Right kidney (tissue), 1 donor: ENCODE measurements at regions not wholly inside any gene's neighbourhood (a gene's known extent, or its start where the extent isn't known, plus 50 kb on each side); places are given as distances from the start of the nearest gene placed in this dataset.

Experiments
- DNase-seq: peaks from one replicate; pipeline ENCODE4 v3.0.0-alpha.2; 2016

DNA sequence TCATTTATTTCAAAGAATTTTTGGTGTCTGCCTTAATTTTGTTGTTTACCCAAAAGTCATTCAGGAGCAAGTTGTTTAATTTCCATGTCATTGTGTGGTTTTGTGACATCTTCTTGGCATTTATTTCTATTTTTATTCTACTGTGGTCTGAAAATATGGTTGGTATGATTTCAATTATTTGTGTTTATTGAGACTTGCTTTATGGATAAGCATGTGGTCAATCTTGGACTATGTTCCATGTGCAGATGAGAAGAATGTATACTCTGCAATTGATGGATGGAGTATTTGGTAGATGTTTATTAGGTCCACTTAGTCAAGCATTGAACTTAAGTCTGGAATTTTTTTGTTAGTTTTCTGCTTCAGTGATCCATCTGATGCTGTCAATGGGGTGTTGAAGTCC, 383.0 kb downstream of the PMP22 start:
- no peak for DNase-seq

DNA sequence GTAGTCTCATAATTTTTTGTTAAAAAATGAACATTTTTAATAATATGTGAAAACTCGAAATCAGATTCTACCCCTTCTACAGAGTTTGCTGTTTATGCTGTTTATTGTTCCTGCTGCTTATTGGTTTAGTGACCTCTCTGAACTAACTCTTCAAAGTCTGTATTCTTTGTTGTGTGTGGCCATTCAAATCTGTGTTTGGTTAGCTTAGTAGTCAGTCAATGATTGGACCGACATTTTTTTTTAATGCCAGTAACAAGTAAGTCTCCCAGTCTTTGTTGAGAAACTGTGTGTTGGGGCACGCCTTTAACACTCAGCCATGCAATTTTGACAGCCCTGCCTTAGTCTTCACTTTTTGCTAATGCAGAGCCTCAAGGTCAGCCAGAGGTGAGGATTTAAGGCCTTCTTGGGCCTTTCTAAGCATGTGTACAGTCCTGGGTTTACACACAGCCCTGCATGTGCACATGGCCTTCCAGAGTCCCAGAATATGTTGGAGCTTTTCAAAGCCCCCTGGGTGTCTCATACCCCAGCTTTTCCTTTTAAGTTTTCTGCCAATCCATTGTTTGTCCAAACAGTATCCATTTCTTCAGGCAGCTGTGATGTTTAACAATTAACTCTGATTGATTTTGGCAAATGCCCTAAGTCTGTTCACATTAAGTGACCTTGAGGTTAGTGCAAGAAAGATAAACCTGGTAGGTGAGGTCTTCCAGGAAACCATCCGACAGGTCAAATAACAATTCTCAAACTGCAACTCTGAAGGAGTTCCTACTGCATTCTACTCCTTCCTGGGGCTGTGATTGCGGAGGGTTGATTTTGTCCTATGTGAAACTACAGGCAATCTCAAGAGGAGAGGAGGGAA, 389.3 kb downstream of the PMP22 start:
- DNase-seq, result no peak

DNA sequence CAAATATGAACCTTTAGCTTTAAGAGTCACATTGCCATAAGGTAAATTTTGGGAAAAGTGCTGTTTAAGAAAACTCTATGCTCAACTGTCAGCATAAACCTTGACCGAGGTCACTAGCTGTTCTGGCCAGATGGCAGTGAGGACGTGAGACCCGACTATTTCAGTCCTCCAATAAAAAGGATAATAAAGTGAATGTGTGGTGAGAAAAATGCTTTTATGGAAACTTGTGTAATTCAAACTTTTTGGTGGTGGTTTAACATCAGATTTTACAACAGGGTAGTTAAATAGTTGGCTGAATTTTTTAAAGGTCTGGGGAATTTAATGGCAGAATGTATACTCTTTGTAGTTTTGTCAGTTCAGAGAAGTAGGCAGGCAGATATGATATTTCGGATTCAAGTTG, 391.1 kb downstream of the PMP22 start:
- DNase-seq, result no peak

DNA sequence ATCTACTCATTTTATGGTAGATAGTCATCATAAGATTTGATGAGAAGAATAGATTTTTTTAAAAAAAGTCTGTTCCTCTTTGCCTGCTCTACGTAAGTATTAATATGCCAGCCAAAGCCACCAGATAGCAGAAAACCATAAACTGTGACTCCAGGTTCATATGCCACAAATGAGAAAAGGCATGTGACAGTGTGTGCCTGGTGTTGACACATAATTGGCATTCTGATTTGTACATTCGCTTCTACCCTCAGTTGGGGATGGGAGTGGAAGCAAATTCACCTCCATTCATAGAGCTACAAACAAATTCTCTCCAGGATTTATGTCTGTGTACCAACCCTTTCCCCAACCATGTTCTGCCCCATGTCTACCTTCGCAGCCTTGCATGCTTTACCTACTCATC, 391.6 kb downstream of the PMP22 start:
- no peak for DNase-seq

DNA sequence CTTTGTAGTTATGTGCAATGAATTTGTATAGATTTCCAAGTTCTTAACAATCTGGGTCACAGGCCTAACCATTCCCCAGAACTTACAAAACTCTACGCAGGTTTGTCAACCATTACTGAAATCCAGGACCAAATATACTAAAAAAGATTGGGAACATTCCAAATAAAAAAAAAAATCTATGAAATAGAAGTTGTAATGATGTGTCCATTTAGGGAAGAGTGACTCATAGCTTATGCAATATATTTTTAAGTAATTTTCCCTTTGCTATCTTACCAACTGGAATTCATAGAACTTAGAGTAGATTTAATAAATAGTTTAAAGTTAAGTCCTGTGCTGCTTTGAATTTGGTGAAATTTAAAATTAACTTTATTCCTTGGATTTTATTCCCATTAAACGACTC, 393.2 kb downstream of the PMP22 start:
- no peak for DNase-seq

DNA sequence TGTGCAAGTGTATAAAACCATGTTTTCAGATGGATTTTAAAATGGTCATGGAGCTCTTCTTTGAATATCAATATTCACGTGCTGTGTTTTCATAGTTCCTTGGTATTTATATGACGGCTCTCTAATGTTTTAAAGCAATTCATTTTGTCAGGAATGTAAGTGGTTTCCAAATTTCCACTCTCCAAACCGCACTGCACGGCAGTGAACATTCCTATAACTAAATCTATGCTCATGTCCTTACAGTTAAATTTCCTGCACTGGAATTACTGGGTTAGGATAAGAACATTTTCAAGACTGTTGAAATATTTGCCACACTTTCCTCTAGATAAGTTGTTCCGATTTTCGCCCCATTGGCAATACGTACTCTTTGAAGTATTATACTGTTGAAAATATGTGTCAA, 398.9 kb downstream of the PMP22 start:
- no peak for DNase-seq

DNA sequence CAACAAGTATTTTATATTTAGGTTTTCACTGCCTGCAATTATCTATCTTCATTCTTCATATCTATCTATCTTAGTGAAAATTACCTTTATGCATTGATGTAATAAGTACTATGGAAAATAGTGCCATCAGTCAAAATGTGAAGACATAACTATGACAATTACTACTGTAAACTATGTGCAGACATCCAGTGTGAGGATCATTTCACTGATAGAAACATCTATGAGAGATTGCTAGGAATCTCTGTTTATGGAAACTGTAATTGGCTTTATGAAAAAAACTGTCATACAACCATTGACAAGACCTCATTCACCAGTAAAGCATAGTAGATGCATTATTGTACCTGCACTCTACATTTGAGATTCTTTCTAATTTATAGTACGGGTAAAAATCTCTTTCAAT, 401.0 kb downstream of the PMP22 start:
- no peak for DNase-seq

DNA sequence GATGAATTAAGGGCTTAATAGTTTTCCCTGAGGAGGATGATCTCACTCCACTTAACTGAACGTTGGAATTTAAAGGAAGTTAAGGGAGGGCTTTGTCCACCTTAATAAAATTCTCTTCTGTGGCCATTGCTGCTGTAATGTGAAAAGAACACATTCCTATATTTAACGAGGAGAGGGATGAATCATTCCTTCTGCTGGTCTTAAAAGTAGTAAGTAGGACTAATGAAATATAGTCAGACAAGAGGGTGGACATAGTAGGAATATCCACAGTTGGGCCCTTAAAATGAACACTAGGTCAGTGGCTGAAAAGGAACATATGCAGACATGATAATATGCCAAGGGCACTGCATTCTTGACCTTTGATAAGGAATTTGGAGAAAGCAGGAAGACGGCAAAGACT, 405.6 kb downstream of the PMP22 start:
- DNase-seq, result no peak

DNA sequence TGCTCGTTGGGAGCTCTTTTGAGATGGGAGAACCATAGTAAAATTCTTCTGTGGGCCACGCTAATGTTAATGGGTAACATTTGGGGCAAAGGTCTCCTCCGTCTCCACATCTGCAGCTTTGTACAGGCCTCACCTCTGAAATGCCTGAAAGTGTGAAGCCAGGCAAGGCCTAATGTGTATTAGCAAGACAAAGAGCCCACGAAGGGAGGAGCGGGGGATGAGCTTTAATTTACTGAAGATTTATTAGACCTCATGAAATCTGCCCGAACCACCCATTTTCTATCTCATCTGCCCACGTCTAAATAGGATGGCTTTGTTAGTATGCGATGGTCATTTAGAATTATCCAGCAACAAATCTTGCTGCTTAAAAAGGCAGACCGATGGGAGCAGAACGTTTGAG, 408.9 kb downstream of the PMP22 start:
- DNase-seq, result peak; percentile 41

DNA sequence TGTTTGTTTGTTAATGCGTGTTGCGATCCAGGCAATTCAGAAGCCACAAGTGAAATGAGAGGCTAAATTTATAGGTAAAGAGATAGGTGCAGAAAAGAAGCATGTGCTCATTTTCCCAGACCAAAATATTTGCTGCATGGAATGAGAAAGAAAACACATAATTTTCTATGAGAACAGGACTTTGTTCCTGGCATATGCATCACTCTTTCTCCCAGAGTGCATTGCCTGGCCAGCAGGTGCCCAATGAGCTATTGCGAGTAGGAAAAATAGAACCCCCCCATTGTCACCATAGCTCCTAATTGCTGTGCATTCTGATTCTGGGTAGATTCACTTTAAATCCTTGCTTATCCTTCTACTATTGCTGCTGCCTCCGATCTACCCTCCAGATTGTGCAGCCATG, 410.4 kb downstream of the PMP22 start:
- DNase-seq, result no peak

DNA sequence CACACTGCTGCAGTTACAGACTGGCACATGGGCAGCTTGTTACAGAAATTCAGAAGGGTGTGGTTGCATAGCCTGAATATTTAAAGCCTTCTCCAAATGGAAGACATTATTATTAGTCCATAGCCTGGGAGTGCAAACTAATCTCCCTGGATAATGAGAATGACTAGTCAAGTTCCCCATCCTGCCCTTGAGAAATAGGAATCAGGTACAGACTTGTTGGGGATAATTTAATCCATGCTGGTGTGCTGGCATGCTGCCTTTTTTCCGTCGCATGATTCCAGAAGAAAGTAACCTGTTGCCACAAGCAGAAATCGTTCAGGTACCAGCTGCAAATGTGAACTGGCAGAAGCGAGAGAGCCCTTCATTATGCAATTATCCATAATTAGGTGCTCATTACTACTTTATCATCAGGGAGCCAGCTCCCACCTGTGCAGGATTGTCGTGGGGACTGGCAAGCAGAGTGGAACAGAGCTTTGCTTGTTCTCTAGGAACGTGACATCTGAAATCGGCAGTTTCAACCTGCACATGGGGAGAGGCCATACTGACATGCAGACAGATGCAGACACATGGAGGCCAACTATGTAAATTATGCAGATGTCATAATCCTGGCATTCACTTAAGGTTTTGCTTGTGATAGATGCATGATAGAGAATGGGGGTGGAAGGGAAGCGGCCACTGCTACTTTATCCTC, 419.4 kb downstream of the PMP22 start:
- DNase-seq, result no peak

DNA sequence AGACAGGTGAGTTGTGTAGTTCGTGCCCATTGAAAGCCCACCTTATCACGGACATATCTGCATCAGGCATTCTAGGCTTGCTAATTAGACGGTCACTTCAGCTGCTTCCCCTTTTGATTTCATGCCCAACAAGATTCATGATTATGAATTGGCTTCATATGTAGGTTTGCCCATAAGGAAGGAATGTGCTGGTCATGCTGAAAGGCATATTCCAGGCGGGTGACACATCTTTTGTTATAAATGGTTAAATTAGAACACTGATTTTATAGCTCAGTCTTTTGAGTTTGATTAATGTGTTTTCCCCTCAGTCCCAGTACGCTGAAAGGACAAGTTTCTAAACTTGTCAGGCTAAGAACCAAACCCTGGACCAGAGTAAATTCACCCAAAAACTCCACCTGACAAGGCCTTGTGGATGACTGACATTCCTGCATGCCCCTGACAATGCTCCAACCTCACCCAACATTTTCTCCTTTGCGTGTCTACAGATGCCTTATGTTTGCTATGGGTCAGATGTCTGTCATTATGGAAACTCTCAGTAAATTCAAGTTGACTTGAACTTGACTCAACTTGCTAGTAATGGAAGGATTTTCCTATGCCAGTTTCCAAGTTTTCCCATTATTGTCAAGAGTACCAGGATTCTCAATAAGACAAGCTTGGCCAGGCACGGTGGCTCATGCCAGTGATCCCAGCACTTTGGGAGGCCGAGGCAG, 421.9 kb downstream of the PMP22 start:
- no peak for DNase-seq

DNA sequence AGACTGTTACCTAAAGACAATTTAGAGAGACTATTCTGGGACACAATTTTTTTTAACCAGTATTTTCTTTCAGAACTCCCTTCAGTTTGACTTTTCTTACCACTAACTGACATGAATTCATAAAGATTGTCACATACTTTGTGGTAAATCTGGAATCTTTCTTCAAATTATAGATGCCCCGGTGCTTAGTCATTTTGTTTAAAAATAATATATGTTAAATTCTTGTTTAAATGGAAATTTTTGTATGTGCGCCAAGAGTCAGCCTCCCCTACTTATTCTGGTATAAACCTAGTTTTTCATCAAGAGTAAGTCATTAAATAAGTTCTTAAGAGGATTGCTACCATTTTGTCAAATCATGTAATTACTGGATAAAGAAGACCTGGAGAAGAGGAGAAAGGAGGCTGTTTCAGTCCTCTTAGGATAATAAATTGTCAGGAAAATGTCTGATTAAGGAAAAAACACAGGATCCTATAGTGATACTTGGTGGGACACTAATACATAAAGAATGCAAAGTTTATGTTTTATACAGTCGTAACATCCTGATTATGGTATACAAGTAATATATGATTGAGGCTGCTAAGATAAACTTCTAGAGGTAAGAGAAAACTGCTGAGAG, 424.4 kb downstream of the PMP22 start:
- DNase-seq, result no peak

DNA sequence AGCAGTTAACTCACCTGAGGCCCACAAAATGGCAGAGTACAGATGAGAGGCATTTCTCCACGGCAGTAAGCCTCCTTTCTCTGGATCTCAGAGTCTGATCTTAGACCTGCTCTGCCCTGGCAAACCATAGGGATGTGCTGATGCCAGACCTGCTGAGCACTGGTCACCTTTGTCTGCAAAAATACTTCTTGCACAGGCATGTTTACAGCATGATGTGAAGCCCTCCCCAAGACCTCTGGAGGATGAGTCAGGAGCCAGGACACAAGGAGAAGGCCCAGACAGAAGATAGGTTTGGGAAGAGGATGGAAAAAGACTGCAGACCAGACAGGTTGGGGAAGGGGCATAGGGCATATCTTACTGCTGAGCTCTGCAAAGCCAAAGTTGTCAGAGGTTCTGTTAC, 426.6 kb downstream of the PMP22 start:
- DNase-seq, result no peak

DNA sequence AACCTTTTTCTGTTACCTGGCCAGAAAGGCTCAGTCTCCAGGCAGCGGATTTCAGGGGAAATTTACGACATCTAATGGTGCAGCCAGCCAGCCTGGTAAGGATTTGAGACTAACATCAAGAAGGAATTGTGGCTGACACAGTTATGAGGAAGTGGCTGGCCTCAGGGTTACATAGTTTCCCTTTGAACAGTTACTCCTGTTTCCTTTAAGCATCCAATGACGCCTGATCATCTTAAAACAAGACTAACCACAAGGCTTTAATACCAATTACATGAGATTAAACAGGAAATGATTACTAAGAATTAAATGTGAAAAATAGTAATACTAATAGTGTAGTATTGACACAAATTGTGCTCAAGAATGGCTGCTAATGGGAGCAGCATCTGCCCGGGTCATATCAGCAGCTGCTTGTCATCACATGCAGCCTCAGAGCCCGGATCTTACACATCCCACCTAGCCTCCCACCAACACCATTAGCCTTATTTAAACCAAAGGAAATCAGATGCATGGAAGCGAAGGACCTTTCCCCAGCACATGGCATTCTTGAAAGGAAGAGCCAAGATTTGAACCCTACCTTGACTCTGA, 431.8 kb downstream of the PMP22 start:
- no peak for DNase-seq

DNA sequence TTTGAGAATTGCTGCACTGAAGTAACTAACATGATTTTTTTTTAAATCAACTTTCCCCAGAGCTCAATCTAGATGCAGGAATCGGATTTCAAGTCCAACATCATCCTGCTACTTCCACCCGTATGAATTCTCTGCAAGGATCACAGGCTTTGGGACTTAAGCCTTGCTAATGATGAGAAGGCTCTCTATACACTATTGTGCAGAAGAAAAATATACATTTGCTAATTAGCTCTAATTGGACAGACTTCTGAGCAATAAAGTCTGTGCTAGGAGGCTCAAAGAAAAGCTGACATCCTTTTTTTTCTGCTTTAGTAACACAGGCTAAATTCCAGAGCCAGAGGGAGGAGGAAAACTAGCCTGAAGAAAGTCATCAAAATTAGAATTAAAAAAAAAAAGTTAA, 433.6 kb downstream of the PMP22 start:
- DNase-seq, result no peak

DNA sequence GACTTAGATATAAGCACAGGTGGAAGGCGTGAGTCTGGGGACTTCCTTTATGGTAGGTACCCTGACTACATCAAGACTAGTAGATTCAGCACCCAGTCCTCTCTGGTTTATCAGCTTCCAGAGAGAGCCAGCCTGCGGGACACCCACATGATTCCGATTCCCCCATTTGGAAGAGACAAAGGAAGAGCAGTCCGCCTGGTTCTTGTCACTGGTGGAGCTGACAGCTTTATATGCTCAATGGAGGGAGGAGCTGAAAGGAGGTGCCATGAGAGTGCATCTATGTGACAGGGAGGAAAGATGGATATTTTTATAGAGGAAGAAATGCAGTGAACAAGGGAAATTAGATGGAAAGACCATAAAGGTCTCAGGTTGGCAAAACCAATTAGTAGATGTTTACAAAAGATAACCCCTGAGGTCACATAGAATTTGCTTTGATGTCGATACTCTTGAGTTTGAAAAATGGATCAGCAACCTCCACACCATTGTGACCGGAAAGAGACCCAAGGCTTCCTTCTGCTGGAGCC, 437.7 kb downstream of the PMP22 start:
- DNase-seq, result peak; percentile 50

DNA sequence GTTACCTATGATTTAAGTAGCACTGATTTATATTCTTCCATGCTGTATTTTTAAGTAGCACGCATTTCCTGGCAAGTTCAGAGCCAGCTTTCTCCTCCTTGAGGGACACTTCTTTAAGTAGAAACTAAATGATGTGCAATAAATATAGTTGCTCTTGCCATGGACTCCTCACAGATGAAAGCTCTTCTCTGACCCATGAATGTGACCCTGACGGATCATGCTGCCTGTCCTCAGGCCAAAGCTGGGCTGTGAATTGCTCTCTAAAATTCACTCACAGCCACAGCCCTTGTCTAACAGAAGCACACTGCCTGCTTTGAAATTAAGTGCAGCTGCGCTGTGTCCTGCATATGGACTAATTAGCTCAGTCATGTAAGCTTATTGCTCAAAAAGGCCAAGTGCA, 438.8 kb downstream of the PMP22 start:
- DNase-seq, result no peak

DNA sequence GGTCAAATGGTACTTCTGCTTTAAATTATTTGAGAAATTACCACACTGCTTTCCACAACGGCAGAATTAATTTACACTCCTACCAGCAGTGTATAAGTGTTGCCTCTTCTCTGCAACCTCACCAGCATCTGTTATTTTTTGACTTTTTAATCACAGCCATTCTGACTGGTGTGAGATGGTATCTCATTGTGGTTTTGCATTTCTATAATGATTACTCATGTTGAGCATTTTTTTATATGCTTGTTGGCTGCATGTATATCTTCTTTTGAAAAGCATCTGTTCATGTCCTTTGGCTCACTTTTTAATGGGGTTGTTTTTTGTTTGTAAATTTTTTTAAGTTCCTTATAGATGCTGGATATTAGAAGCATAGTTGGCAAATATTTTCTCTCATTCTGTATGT, 446.7 kb downstream of the PMP22 start:
- DNase-seq, result no peak

DNA sequence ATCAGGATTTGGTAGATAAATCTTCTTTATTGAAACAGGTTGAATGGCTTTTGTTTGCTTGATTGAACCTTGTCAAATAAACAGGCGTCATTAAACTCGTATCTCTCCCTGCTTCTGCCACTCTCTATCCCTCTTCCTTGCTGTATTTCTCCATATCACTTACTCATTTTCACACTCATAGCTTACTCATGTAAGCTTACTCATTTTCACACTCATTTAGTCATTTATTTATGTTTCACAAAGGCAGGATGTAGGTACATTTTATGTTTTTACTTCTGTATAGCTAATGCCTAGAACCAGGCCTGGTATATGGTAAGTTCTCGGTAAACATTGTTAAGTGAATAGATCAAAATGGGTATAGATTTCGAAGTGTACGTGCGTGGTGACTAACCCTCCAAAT, 450.0 kb downstream of the PMP22 start:
- DNase-seq, result no peak

DNA sequence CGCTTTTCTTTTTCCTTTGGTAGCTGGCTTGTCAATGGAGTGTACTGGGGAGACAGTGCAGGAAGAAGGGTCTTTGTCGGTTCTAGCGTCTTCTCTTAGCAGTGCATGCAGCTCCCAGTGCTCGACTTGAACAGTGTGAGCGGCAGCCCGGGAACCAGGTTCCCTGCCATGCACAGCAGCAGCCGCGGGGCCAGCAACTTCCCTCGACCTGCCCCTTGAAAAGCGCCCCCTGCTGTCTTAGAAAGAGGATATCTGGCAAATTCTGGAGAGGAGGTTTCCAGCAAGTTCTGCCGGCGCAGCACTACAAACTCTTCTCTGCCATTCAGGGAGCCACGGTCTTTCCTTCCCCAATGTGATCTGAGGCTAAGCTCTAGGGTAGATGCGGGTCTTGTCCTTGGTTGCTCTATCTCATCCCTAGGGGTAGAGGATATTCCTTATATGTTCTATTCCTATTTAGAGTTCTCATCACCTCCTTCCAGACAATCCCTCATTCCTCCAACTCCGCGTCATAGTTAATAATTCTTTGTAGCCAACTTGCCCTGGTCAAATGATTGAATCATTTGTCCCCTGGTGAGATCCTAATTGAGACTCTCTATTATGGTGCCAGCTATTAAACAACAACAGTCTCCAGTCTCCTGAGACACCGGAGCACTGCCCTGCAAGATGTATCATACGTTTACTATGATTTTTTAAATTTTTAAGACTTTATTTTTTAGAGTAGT, 451.3 kb downstream of the PMP22 start:
- DNase-seq, result no peak

DNA sequence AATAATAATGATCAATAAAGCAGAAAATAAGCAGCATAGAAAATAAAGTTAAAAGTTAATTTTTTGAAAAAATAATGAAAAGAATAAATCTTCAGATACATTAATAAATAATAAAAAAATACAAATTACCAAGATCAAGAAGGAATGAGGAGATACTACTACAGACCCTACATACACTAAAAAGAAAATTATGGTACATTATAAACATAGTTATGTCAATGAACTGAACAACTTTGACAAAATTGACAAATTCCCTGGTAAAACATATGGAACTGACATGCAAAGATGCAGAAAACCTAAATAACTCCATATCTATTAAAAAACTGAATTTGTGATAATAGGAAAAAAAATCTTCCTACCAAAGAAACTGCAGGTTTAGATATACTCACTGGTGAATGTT, 456.7 kb downstream of the PMP22 start:
- no peak for DNase-seq
